ENCODE measurements at regions not wholly inside any gene's neighbourhood (a gene's known extent, or its start where the extent isn't known, plus 50 kb on each side); places are given as distances from the start of the nearest gene placed in this dataset.

DNA sequence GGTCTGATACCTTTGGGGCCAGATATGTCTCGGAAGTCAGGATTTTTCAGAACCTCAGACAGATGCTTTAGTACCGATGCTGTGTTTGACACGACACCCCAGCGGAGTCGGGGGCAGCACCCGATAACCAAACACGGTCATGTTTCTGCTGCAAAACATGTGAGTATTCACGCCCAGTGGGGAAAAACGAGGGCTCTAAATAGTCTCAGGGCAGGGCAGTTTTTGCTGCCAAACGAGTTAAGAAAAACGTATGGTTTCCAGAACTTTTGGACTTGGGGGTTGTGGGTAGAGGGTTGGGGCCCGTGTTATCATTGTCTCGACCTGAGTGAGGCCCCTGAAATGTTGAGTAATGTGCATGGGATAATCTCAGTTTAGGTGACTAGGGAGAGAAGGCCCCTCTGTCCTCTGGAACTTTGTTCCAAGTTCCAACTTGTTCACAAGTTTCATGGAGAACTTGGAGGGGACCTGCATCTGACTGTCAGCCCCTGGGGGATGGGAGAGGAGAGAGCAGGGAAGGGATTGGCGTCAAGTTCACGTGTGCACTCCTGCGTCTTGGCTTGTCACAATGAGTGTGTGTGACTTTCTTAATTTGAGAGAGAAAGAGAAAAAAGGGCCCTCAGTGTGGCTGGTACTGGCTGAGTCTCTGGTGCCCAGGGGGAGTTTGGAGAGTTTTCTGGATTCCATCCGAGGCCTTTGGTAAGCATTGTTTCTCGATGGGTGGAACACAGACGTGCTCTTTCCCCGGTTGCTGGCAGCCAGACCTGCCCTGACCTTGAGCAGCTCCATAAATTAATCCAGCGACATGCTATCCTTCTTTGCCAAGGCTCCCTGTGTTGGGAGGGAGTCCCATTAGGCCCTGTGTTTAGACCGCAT, 83.9 kb upstream of the CIBAR2 start:
- Histone ChIP-seq H3K4me3 (no peak overlapping the region), H2AFZ (no peak overlapping the region), H3K9me3 (ENCODE audit: low read depth) (no peaks in the 10 kb centered on the region), H3K36me3 (replicated peaks; ENCODE audit: insufficient read depth, low read depth) (no peaks in the 10 kb centered on the region), H3K4me1 (ENCODE audit: insufficient read depth) (peaks cover 64% of the 10 kb centered on the region), H3K4me2 (peak overlapping the region; percentile 23), H3K79me2 (peaks cover 75% of the 10 kb centered on the region), H3K27me3 (no peaks in the 10 kb centered on the region), H3K27ac (peak overlapping the region; percentile 63), H4K20me1 (ENCODE audit: insufficient read depth, poor library complexity, severe bottlenecking) (no peaks in the 10 kb centered on the region), H3K9me2 (replicated peaks; ENCODE audit: insufficient read depth) (no peaks in the 10 kb centered on the region)
- DNase-seq (ENCODE audit: low spot score) = no peak
- no peak for TF ChIP-seq EZH2phosphoT487 (IDR thresholded peaks at IDR 0.05; ENCODE audit: low read depth, severe bottlenecking, unreplicated experiment)
- TF ChIP-seq EZH2 (IDR thresholded peaks at IDR 0.05; ENCODE audit: borderline replicate concordance) = no peak
- TF ChIP-seq, protein P1, sequence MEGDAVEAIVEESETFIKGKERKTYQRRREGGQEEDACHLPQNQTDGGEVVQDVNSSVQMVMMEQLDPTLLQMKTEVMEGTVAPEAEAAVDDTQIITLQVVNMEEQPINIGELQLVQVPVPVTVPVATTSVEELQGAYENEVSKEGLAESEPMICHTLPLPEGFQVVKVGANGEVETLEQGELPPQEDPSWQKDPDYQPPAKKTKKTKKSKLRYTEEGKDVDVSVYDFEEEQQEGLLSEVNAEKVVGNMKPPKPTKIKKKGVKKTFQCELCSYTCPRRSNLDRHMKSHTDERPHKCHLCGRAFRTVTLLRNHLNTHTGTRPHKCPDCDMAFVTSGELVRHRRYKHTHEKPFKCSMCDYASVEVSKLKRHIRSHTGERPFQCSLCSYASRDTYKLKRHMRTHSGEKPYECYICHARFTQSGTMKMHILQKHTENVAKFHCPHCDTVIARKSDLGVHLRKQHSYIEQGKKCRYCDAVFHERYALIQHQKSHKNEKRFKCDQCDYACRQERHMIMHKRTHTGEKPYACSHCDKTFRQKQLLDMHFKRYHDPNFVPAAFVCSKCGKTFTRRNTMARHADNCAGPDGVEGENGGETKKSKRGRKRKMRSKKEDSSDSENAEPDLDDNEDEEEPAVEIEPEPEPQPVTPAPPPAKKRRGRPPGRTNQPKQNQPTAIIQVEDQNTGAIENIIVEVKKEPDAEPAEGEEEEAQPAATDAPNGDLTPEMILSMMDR (IDR thresholded peaks at IDR 0.05; ENCODE audit: poor library complexity) = no peak
- WGBS (ENCODE audit: low lambda C conversion rate, missing lambda C conversion rate) = 51% methylated on average over 22 of the region's 22 CpGs

DNA sequence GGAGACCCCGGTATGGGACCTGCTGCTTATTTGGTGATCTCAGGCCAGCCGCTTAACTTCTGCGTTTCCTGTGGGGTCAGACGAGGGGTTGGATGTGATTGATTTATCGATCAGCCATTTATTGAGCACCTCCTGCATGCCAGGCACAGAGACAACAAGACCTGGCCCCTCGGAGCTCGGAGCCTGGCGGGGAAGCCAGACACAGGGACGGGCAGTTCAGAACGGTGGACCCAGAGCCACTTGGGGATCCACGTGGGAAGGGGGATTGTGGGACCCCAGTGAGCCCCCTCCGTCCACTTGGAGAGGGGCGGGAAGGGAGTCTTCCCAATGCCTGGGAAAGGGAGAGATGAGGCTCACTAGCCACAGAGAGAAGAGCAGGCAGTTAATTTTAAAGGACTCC, 84.7 kb upstream of the CIBAR2 start:
- Histone ChIP-seq H3K4me1 (ENCODE audit: insufficient read depth) (peaks cover 72% of the 10 kb centered on the region), H3K79me2 (peaks cover 75% of the 10 kb centered on the region), H2AFZ (no peak overlapping the region), H3K9me2 (replicated peaks; ENCODE audit: insufficient read depth) (no peaks in the 10 kb centered on the region), H3K27ac (peak overlapping the region; percentile 63), H3K9me3 (ENCODE audit: low read depth) (no peaks in the 10 kb centered on the region), H4K20me1 (ENCODE audit: insufficient read depth, poor library complexity, severe bottlenecking) (no peaks in the 10 kb centered on the region), H3K27me3 (no peaks in the 10 kb centered on the region), H3K4me3 (no peak overlapping the region), H3K36me3 (replicated peaks; ENCODE audit: insufficient read depth, low read depth) (no peaks in the 10 kb centered on the region), H3K4me2 (peak overlapping the region; percentile 23)
- no peak for DNase-seq (ENCODE audit: low spot score)
- WGBS (ENCODE audit: low lambda C conversion rate, missing lambda C conversion rate) = 89% methylated on average over 13 of the region's 13 CpGs
- TF ChIP-seq EZH2 (IDR thresholded peaks at IDR 0.05; ENCODE audit: borderline replicate concordance) (no peak), EZH2phosphoT487 (IDR thresholded peaks at IDR 0.05; ENCODE audit: low read depth, severe bottlenecking, unreplicated experiment) (no peak)
- TF ChIP-seq, protein P1 (IDR thresholded peaks at IDR 0.05; ENCODE audit: poor library complexity) = no peak

DNA sequence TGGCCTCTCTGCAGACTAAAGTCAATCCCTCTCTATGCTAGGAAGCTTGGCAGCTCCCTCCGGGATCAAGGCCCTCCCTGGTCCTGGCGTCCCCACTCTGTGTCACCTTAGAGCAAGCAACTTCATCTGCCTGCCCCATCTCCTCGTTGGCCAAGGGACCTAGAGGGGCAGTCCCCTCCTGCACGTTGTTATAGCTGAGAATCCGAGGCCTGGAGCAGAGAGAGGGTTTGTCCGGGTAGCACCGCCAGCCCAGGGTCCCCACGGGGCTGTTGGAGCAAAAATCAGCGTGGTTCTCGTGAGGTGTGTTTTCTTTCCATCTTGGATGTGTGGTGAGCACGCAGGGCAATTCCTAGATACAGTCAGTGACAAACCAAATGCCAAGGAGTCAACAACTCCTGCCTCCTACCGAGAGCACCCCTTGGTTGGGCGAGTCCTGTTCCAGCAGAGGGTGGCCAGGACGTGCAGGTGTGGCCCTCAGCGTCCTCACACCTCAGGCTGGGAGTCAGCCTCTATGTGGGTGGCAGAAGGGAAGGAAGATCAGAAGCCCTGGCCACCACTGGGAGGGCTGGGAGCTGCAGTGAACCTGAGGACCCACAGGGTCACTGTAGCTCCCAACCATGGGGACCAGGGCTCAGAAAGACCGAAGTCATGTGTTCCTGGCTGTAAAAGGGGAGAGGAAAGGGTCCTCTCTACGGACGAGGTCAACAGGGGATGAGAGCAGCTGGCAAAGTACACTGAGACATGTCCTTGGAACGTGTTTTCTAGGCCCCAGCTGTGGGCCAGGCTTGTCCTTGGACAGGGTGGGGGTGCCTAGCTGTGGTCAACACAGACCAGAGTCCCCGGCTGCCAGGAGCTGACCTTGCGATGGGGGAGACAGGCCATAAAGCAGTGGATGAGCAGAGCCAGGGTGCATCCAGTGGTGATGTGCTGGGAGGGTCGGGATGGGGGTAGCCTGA, 85.6 kb upstream of the CIBAR2 start:
- no peak for DNase-seq (ENCODE audit: low spot score)
- no peaks in the 10 kb centered on the region for H3K9me3 ChIP-seq (ENCODE audit: low read depth)
- no peaks in the 10 kb centered on the region for H3K9me2 ChIP-seq (replicated peaks; ENCODE audit: insufficient read depth)
- H3K27ac ChIP-seq = no peak overlapping the region
- H3K4me1 ChIP-seq (ENCODE audit: insufficient read depth) = peaks cover 76% of the 10 kb centered on the region
- no peaks in the 10 kb centered on the region for H3K27me3 ChIP-seq
- H3K4me3 ChIP-seq = no peak overlapping the region
- no peak overlapping the region for H3K4me2 ChIP-seq
- peaks cover 68% of the 10 kb centered on the region for H3K79me2 ChIP-seq
- WGBS (ENCODE audit: low lambda C conversion rate, missing lambda C conversion rate) = 94% methylated on average over 22 of the region's 22 CpGs
- H4K20me1 ChIP-seq (ENCODE audit: insufficient read depth, poor library complexity, severe bottlenecking) = no peaks in the 10 kb centered on the region
- no peak for TF ChIP-seq EZH2 (IDR thresholded peaks at IDR 0.05; ENCODE audit: borderline replicate concordance)
- TF ChIP-seq, protein P1 (IDR thresholded peaks at IDR 0.05; ENCODE audit: poor library complexity) = no peak
- TF ChIP-seq EZH2phosphoT487 (IDR thresholded peaks at IDR 0.05; ENCODE audit: low read depth, severe bottlenecking, unreplicated experiment) = no peak
- no peak overlapping the region for H2AFZ ChIP-seq
- H3K36me3 ChIP-seq (replicated peaks; ENCODE audit: insufficient read depth, low read depth) = no peaks in the 10 kb centered on the region

Measured in hepatocyte (in vitro differentiated cells).